GM21786 (cell line): ENCODE measurements at regions not wholly inside any gene's neighbourhood (a gene's known extent, or its start where the extent isn't known, plus 50 kb on each side); places are given as distances from the start of the nearest gene placed in this dataset.

Experiments used
- ATAC-seq: cut with Tn5 transposase; IDR thresholded peaks from one replicate; pipeline ENCODE4 v1.9.1; 2021; ENCODE audit not compliant: unreplicated experiment

DNA sequence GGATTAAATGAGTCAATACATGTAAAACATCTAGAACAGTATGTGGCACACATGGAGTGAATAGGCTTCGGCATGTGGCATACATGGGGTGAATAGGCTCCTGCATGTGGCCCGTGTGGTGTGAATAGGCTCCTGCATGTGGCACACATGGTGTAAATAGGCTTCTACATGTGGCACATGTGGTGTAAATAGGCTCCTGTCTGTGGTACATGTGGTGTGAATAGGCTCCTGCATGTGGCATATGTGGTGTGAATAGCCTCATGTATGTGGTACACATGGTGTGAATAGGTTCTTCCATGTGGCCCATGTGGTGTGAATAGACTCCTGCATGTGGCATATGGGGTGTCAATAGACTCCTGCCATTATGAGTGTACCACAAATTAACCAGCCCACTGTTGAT is 219.1 kb upstream of the KIRREL3 start:
- no peak for ATAC-seq

- no peak for ATAC-seq
Observed at GRCh38 chr11:127218275-127218608, 217.7 kb upstream of the KIRREL3 start.

DNA sequence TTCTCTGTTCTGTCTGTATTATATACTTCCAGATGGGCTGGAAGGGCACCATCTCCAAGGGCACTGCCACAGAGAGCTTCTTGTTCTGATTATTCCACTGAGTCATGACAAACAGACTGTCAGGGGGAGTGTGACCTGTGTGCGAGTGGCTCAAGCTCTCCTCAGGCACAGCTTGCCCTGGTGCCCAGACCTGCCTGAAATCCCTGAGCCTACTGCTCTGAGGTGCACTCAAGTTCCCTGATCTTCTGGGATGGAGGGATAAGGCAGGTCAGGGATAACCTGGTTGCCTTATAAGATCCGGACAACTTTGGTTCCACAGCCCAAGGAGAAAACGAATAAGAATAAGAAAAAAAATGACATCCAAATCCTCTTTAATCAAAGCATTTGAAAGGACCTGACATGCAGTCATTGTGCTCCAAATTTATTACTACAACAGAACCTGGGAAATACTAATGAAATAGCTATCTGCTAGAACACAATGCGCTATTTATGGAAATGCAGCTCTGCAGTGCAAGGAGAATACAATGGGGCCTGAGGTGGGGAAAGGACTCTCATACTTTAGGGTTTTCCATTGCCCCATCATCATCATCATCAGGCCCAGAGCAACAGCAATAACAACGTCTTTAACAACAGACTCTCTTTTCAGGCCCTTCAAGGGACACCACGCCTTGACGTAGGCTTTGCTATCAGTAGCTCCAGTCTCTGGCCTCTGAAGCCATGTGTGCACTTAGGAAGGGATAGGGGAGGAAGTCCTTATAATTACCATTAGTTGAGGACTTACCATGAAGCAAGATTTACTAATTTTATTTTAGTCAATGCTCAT is 217.1 kb upstream of the KIRREL3 start:
- no peak for ATAC-seq

DNA sequence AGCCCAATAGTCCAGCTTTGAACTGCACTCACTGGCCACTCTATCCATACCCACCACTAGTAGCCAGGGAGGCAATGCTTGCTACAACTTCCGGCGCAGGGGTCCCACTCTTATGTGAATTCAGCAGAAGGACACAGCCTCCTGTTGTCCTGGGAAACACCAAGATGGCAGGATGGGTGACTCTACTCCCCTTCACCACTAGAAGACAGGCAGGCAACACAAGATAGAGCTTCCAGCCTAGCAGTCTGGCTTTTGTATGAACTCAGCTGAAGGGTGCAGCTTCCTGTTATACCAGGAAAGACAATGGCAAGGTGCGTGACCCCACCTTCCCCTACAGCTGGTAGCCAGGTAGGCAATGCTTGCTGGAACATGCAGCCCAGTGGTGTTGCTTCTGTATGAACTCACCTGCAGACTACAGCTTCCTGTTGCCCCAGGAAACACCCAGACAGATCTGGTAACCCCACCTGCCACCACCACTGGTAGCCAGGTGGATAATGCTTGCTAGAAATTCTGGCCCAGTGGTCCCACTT is 205.2 kb upstream of the KIRREL3 start:
- no peak for ATAC-seq

- ATAC-seq, result no peak
Observed at GRCh38 chr11:127203490-127203889, 202.9 kb upstream of the KIRREL3 start.

- ATAC-seq, result no peak
Observed at GRCh38 chr11:127202105-127202504, 201.5 kb upstream of the KIRREL3 start.

DNA sequence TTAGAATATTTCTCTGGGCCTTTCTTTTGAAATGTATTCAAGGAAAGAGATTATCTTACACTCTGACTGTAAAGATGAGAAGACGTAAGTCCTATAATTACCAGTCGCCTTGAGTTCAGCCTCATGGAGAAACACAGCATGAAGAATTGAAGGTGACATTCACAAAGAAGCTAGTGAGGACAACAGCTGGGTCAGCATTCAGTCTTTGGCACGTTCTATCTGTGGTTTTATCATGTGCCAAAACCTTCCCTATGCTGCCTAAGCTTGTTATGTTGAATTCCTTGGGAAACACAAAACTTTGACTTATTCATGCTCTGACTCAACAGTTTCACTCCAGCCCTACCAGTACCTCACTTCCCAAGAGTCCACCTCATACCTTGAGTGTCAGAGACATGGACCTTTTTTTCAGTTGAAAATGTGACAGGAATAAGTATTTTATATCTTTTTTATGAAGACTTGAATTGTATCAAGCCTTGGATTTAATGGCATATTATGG is 198.8 kb upstream of the KIRREL3 start:
- no peak for ATAC-seq

GRCh38 chr11:127195501-127196120 is 195.0 kb upstream of the KIRREL3 start:
- no peak for ATAC-seq

GRCh38 chr11:127194521-127194920 is 194.0 kb upstream of the KIRREL3 start:
- ATAC-seq, result no peak

- ATAC-seq, result no peak
Observed at GRCh38 chr11:127193950-127194349, 193.4 kb upstream of the KIRREL3 start.

DNA sequence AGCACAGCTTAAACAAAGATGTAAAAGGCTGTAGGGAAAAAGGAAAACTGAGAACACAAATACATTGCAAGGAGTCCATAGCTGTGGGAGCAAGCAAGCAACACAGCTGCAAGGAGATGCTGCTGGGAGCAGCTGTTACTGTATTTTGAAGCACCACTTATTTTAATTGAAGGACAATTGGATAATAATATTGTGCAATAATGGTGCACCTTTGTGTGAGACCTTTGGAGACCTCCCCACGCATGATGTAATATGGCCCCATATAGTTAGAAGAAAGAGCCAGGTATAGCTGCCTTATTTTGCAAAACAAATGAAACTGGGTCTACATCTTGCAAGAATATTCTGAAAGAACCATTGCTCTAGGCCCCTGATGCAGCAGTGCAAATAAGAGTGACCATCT is 191.1 kb upstream of the KIRREL3 start:
- ATAC-seq, result no peak

- no peak for ATAC-seq
Observed at GRCh38 chr11:127191261-127191660, 190.7 kb upstream of the KIRREL3 start.

DNA sequence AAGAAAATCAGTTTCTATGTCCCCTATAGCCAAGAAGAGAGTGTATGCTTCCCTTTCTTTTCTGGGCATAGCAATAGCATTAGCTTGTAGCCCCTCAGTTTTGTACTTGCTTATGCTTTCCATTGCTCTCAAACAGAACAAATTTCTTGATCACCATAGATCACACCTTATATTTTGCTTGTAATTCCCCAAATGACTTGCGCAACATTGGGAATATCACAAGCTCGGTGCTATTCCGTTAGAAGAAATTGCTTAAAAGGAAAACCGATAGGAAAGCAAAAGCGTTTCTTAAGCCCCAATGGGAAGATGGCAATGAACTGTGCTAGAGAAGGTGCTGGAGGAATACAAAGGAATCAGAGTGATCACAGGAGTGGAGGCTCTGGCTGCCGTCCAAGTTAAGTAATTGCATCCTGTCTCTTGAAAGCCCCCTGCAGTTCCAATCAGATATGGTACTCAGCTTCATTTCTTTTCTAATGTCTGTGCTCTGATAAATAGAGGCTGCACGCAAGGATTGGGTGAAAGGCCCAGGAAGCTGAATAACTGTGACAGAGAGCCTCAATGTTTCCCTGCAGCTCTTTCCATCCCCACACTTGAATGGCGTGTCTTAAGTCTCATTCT is 182.1 kb upstream of the KIRREL3 start:
- no peak for ATAC-seq

DNA sequence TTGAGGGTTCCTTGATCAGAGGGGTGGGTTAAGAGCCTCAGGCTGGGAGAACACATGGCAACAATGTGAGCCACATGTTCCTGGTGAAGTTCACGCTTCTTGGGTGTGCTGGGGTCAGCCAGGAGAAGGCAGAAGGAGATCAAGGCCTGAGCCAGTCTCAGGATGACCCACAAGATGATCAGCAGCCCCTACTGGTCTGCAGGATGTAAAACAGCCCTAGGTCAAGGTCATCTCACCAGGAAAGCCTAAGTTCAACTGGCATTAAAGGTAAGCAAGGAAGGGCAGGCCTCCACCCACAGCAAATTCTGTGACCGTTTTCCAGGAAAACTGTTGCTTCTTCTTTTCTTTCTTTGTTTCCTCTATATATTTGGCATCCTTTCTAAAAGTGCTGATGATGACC is 156.7 kb upstream of the KIRREL3 start:
- no peak for ATAC-seq

DNA sequence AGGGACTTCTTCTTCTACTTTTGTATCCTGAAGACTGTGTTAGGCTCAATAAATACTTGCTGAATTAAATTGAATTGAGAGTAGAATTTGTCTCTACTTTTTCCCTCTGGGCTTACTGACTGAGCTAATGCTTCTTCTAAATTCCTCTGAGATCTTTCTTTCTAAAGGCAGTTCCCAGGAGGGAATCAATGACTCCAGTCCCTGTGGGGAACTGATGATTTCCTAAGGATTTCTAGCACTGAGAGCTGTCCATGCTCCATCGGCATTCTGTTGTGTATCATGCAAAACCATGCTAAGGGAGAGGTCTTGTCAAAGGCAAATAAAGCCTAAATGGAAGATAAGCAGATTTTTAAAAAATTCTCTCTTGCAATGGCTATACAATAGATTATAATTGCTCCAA is 148.8 kb upstream of the KIRREL3 start:
- ATAC-seq, result no peak

- ATAC-seq, result no peak
Observed at GRCh38 chr11:127143251-127143650, 142.7 kb upstream of the KIRREL3 start.

- no peak for ATAC-seq
Observed at GRCh38 chr11:127138613-127139012, 138.0 kb upstream of the KIRREL3 start.

DNA sequence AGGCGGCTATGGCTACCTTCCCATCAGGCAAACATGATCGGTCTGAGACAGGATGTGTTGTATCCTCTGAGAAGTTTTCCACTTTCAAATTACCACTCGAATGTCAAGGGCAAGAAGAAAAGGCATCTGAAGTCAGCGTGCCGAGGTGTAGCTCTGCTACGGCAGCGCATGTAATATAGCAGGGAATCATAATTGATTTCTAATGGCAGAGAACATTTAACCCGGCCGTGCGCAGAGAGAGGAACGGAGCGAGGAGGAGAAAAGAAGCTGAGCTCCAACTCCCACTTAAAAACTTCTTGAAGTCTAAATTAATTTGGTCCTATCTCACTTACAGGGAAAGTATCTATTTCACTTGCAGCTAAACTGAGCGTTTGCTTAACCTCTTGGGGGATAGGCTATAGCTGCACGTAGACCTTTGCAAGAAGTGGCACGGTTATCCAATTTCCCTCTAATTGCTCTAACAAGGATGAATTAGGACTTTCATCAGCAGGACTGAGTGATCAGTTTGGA is 137.3 kb upstream of the KIRREL3 start:
- ATAC-seq, result no peak

DNA sequence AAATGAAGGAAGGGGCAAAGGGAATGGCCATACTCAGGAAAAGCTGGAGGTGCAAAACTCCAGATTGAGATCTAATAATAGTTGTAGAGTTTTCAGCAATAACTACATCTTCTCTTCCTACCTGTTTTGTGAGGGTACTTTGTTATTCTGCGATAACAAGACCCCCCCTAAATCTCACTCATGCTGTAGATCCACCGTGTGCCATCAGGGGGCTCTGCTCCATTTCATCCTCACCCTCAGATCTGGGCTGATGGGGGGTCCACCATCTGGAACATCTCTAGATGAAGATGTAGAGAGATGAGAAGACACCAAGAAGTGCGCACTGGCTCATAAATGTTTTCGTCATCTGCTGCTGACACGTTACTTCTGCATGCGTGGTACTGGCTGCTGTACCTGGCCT is 135.9 kb upstream of the KIRREL3 start:
- no peak for ATAC-seq

DNA sequence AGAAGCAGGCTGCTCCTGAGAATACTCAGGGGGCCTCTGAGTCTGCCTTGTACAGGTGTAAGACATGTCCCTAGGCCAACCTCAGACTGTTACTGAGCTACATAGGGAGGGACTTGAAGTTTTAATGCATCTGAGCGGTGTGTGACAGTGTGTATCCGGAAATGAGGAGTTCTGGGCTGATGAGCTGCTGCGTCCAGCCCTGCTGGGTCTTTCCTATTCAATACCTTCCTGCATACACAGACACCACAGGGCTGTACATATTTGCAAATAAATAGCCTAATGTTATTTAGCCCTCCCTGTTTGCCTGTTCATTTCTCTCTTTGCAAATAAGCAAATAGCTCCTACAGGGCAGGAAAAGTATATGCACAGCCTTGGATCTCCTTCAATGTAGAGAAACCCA is 134.7 kb upstream of the KIRREL3 start:
- no peak for ATAC-seq

DNA sequence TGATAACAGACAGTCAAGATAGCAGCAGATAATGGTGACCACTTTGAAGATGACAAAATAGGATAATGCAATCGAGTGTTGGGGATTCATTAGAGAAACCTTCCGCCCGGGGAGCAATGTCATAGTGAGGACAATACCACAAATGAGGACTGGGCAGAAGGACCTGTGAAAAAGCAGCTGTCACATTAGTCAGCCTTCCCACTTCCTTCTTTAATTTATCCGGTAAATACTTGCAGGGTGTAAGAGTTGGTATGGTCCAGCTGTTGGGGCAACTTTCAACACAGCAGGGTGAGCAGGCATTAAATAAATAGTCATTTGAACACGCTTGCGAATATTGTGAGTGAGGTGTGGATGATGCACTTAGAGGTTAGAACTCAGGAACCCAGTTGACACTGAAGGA is 132.5 kb upstream of the KIRREL3 start:
- ATAC-seq, result no peak

GRCh38 chr11:127130321-127130720 is 129.8 kb upstream of the KIRREL3 start:
- no peak for ATAC-seq
